SIG-M5 (cell line): ENCODE measurements at regions not wholly inside any gene's neighbourhood (a gene's known extent, or its start where the extent isn't known, plus 50 kb on each side); places are given as distances from the start of the nearest gene placed in this dataset.

Experiments used
- DNase-seq: peaks from one replicate; lab custom pipeline; 2025; lab: John Stamatoyannopoulos, UW

GRCh38 chr13:73703606-73704005 is 430.6 kb downstream of the KLF12 start:
- DNase-seq: no peak

- no peak for DNase-seq
Observed at GRCh38 chr13:73702419-73703071, 431.7 kb downstream of the KLF12 start.

GRCh38 chr13:73701160-73701559 is 433.0 kb downstream of the KLF12 start:
- DNase-seq: no peak

GRCh38 chr13:73698859-73699258 is 435.3 kb downstream of the KLF12 start:
- no peak for DNase-seq

- DNase-seq: no peak
Observed at GRCh38 chr13:73697166-73697565, 437.0 kb downstream of the KLF12 start.

- no peak for DNase-seq
Observed at GRCh38 chr13:73696713-73697112, 437.5 kb downstream of the KLF12 start.

GRCh38 chr13:73696271-73696670 is 437.9 kb downstream of the KLF12 start:
- no peak for DNase-seq

- DNase-seq: no peak
Observed at GRCh38 chr13:73695325-73695724, 438.9 kb downstream of the KLF12 start.

- DNase-seq: no peak
Observed at GRCh38 chr13:73693215-73693614, 441.0 kb downstream of the KLF12 start.

- DNase-seq: no peak
Observed at GRCh38 chr13:73691891-73692290, 442.3 kb downstream of the KLF12 start.

GRCh38 chr13:73687929-73688328 is 446.3 kb downstream of the KLF12 start:
- no peak for DNase-seq

GRCh38 chr13:73687087-73687486 is 447.1 kb downstream of the KLF12 start:
- no peak for DNase-seq

GRCh38 chr13:73684750-73685149 is 449.5 kb downstream of the KLF12 start:
- no peak for DNase-seq

- DNase-seq: no peak
Observed at GRCh38 chr13:73684286-73684685, 449.9 kb downstream of the KLF12 start.

GRCh38 chr13:73683746-73684145 is 450.5 kb downstream of the KLF12 start:
- DNase-seq: no peak

GRCh38 chr13:73681779-73682178 is 452.4 kb downstream of the KLF12 start:
- DNase-seq: no peak

GRCh38 chr13:73681015-73681414 is 453.2 kb downstream of the KLF12 start:
- no peak for DNase-seq

- no peak for DNase-seq
Observed at GRCh38 chr13:73677048-73677601, 457.1 kb downstream of the KLF12 start.

- DNase-seq: no peak
Observed at GRCh38 chr13:73676550-73677047, 457.6 kb downstream of the KLF12 start.

GRCh38 chr13:73675821-73676220 is 458.4 kb downstream of the KLF12 start:
- DNase-seq: no peak

- no peak for DNase-seq
Observed at GRCh38 chr13:73674570-73674969, 459.6 kb downstream of the KLF12 start.

- DNase-seq: no peak
Observed at GRCh38 chr13:73673931-73674330, 460.3 kb downstream of the KLF12 start.

- DNase-seq: no peak
Observed at GRCh38 chr13:73672492-73672891, 461.7 kb downstream of the KLF12 start.

GRCh38 chr13:73671732-73672131 is 462.5 kb downstream of the KLF12 start:
- no peak for DNase-seq
